BJ (cell line): ENCODE measurements at regions not wholly inside any gene's neighbourhood (a gene's known extent, or its start where the extent isn't known, plus 50 kb on each side); places are given as distances from the start of the nearest gene placed in this dataset.

Source experiments
- CTCF ChIA-PET: fragments of 350-600 bp; formaldehyde crosslinking; extraction: SDS; loops from one replicate; lab custom pipeline; 2021; ENCODE audit warnings: antibody characterized with exemption, inconsistent platforms; lab: Yijun Ruan, JAX
- POLR2A ChIA-PET: fragments of 300-600 bp; sonication (Branson Sonifier 250); formaldehyde crosslinking; extraction: SDS; loops from one replicate; lab custom pipeline; 2021; ENCODE audit warnings: antibody characterized with exemption; lab: Charles Lee
- DNase-seq: peaks from one replicate; pipeline ENCODE4 v3.0.0-alpha.2; 2011; ENCODE audit warnings: low read depth
- H3K27me3 ChIP-seq: 2 replicates; pipeline ENCODE4 v1.6.0; 2011; ENCODE audit warnings: low read length; ENCODE audit not compliant: control insufficient read depth, insufficient read depth
- H3K36me3 ChIP-seq: 2 replicates; pipeline ENCODE4 v1.5.1; 2011; ENCODE audit warnings: low read length; ENCODE audit not compliant: control insufficient read depth, insufficient read depth
- H3K4me3 ChIP-seq: 2 replicates; pipeline ENCODE4 v1.5.1; 2011; ENCODE audit warnings: low read depth, mild to moderate bottlenecking, control low read depth, low read length
- TF ChIP-seq, protein P1 (sequence below): IDR thresholded peaks from 2 replicates; pipeline ENCODE4 v1.5.1; 2011; ENCODE audit warnings: low read depth, mild to moderate bottlenecking, control low read depth, inconsistent platforms, low read length, moderate library complexity; ENCODE audit not compliant: insufficient read depth

DNA sequence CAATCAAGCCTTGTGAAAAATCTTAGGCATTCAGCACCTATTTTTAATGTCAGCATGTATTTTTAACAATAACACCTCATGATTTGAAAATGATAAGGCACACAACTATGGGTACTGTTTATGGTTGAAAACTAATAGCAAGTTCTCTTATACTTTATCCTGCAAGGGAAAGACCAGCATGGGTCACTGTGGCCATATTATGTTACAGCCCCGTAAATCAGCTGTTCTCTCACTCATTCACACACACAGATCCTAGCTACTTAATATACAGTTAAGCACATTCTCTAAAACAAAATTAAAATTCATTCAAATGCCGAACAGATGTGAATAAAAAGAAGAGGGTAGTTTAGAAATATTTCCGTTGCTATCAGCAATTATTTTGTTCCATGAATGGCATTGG is 224.4 kb downstream of the OGFRL1 start:
- POLR2A ChIA-PET = no interaction called here
- TF ChIP-seq, protein P1, sequence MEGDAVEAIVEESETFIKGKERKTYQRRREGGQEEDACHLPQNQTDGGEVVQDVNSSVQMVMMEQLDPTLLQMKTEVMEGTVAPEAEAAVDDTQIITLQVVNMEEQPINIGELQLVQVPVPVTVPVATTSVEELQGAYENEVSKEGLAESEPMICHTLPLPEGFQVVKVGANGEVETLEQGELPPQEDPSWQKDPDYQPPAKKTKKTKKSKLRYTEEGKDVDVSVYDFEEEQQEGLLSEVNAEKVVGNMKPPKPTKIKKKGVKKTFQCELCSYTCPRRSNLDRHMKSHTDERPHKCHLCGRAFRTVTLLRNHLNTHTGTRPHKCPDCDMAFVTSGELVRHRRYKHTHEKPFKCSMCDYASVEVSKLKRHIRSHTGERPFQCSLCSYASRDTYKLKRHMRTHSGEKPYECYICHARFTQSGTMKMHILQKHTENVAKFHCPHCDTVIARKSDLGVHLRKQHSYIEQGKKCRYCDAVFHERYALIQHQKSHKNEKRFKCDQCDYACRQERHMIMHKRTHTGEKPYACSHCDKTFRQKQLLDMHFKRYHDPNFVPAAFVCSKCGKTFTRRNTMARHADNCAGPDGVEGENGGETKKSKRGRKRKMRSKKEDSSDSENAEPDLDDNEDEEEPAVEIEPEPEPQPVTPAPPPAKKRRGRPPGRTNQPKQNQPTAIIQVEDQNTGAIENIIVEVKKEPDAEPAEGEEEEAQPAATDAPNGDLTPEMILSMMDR = no peak
- Histone ChIP-seq H3K36me3 (no peaks in the 10 kb centered on the region), H3K27me3 (no peaks in the 10 kb centered on the region), H3K4me3 (no peak overlapping the region)
- CTCF ChIA-PET = interaction anchor here (2.4 to 8.7 kb wide), 3 partner anchors 13 to 129 kb away, joined by 5 to 103 read pairs (median 17); no protein-coding TSS in a partner anchor
- DNase-seq = no peak

DNA sequence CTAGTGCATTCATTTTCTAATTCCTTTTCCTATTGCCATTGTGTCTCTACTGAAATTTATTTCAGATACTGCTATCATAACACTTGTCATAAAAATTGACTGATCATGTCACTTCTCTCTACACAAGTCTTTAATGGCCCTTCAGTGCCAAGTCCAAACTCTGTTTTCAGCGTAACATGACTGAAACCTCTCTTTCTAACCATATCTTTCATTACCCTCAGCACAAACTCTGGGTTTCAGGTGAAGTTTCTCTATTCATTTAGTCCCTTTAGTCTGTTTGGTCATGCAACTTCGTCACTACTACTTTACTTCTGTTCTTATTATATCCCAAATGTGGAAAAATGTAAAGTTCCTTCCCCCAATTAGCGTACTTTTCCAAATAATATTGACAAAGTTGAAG is 234.9 kb downstream of the OGFRL1 start:
- no peaks in the 10 kb centered on the region for H3K27me3 ChIP-seq
- H3K4me3 ChIP-seq = no peak overlapping the region
- H3K36me3 ChIP-seq = no peaks in the 10 kb centered on the region
- no peak for DNase-seq
- TF ChIP-seq, protein P1 = no peak
- POLR2A ChIA-PET = no interaction called here
- CTCF ChIA-PET = no interaction called here

DNA sequence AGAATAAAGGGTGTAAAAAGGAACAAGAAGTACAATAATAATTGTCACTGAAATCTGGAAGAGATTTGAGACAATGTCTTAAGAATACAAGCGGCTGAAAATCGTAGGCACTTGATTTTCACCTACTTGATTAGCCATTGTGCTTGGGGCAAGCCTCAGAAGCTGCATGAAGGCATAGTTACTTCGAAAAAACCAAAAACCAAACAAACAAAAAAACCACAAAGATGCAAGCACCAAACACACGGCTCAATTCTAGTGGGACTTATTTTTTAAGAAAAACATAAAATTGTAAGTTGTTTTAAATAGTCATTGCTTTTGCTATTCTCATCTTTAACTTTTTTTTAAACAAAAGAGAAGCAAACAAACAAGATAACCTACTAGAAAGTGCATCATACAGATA is 235.6 kb downstream of the OGFRL1 start:
- H3K36me3 ChIP-seq = no peaks in the 10 kb centered on the region
- CTCF ChIA-PET = no interaction called here
- TF ChIP-seq, protein P1 = no peak
- no peaks in the 10 kb centered on the region for H3K27me3 ChIP-seq
- POLR2A ChIA-PET = no interaction called here
- no peak overlapping the region for H3K4me3 ChIP-seq
- DNase-seq = no peak

DNA sequence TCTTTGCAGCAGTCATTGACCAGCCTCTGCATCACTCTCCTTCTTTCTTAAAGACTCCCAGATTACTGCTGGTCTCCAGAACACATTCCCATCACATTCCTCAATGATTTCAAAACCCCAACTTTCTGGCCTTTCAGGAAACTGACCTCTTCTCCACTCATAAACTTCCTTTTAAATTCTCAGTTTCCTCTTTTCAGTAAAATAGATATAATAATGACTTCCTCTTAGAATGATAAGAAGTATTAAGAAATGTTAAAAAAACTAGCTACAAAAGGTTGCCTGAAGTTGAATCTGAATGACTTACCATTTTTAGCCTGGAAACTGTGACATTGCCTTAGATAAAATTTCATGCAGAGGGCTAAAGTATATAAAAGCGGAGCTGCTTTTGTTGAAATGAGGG is 239.3 kb downstream of the OGFRL1 start:
- H3K36me3 ChIP-seq = no peaks in the 10 kb centered on the region
- TF ChIP-seq, protein P1 = no peak
- ChIA-PET CTCF (no interaction called here), POLR2A (no interaction called here)
- no peak for DNase-seq
- no peak overlapping the region for H3K4me3 ChIP-seq
- H3K27me3 ChIP-seq = no peaks in the 10 kb centered on the region

DNA sequence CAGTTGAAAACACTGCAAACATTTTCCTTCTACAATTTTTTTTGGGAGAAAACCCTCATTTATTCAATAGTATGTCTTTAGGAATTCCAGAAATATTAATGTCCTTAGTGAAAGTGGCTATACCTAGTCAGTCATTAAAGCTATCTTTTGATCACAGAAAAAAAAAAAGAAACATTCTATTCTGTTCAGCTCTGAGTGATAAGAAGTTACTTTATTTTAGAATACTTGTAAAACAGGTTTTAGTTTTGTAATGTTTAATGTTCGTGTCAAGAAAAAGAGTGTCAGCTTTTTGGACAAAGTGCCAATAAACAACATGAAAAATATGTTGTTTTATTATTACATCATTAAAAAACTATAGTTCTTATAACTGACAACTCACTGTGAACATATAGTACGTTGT is 240.4 kb downstream of the OGFRL1 start:
- H3K4me3 ChIP-seq = no peak overlapping the region
- POLR2A ChIA-PET = no interaction called here
- TF ChIP-seq, protein P1 = no peak
- CTCF ChIA-PET = interaction anchor here (0.5 to 4.7 kb wide), 2 partner anchors 18 to 126 kb away, joined by 3 to 17 read pairs; no protein-coding TSS in a partner anchor
- DNase-seq = no peak
- no peaks in the 10 kb centered on the region for H3K27me3 ChIP-seq
- H3K36me3 ChIP-seq = no peaks in the 10 kb centered on the region
